ENCODE measurements at regions not wholly inside any gene's neighbourhood (a gene's known extent, or its start where the extent isn't known, plus 50 kb on each side); places are given as distances from the start of the nearest gene placed in this dataset.

GRCh38 chr14:35482994-35483515, 50.9 kb upstream of the INSM2 start:
- no peak for DNase-seq (ENCODE audit: low read depth)
- no peak overlapping the region for H3K4me3 ChIP-seq (ENCODE audit: low read depth, low read length)
- TF ChIP-seq, protein P1, sequence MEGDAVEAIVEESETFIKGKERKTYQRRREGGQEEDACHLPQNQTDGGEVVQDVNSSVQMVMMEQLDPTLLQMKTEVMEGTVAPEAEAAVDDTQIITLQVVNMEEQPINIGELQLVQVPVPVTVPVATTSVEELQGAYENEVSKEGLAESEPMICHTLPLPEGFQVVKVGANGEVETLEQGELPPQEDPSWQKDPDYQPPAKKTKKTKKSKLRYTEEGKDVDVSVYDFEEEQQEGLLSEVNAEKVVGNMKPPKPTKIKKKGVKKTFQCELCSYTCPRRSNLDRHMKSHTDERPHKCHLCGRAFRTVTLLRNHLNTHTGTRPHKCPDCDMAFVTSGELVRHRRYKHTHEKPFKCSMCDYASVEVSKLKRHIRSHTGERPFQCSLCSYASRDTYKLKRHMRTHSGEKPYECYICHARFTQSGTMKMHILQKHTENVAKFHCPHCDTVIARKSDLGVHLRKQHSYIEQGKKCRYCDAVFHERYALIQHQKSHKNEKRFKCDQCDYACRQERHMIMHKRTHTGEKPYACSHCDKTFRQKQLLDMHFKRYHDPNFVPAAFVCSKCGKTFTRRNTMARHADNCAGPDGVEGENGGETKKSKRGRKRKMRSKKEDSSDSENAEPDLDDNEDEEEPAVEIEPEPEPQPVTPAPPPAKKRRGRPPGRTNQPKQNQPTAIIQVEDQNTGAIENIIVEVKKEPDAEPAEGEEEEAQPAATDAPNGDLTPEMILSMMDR (conservative IDR thresholded peaks at IDR 0.05; ENCODE audit: low read depth, low read length): no peak

Data from choroid plexus epithelial cell (primary cell).